Loucy (cell line): ENCODE measurements at regions not wholly inside any gene's neighbourhood (a gene's known extent, or its start where the extent isn't known, plus 50 kb on each side); places are given as distances from the start of the nearest gene placed in this dataset.

Experiments
- H2AFZ ChIP-seq: fragments of 200-600 bp; sonication (generic); 2 replicates; pipeline ENCODE4 v1.6.0; 2016; ENCODE audit warnings: antibody characterized with exemption, mild to moderate bottlenecking, low read length, moderate library complexity
- H3F3A ChIP-seq: fragments of 200-600 bp; 2 replicates; pipeline ENCODE4 v1.6.0; 2016; ENCODE audit warnings: antibody characterized with exemption, low read depth, mild to moderate bottlenecking
- H3K27me3 ChIP-seq: fragments of 200-600 bp; sonication (generic); 2 replicates; pipeline ENCODE4 v1.6.1; 2014; ENCODE audit warnings: low read length, mild to moderate bottlenecking; ENCODE audit not compliant: insufficient read depth, poor library complexity, severe bottlenecking
- H3K36me3 ChIP-seq: fragments of 200-600 bp; sonication (generic); 2 replicates; pipeline ENCODE4 v1.6.1; 2016; ENCODE audit warnings: low read length; ENCODE audit not compliant: insufficient read depth
- H3K4me1 ChIP-seq: fragments of 200-600 bp; sonication (generic); 2 replicates; pipeline ENCODE4 v1.5.1; 2014; ENCODE audit warnings: low read length, mild to moderate bottlenecking; ENCODE audit not compliant: insufficient read depth, poor library complexity, severe bottlenecking
- H3K4me2 ChIP-seq: fragments of 200-600 bp; sonication (generic); 2 replicates; pipeline ENCODE4 v1.6.0; 2014; ENCODE audit warnings: antibody characterized with exemption, low read length, low read depth, mild to moderate bottlenecking; ENCODE audit not compliant: poor library complexity, severe bottlenecking
- H3K4me3 ChIP-seq: fragments of 200-600 bp; sonication (generic); 2 replicates; pipeline ENCODE4 v1.5.1; 2014; ENCODE audit warnings: low read length, mild to moderate bottlenecking, mixed read lengths; ENCODE audit not compliant: poor library complexity, severe bottlenecking
- H3K79me2 ChIP-seq: fragments of 200-600 bp; sonication (generic); 2 replicates; pipeline ENCODE4 v1.6.1; 2014; ENCODE audit warnings: low read length; ENCODE audit not compliant: insufficient read depth
- H3K9ac ChIP-seq: fragments of 200-600 bp; sonication (generic); 2 replicates; pipeline ENCODE4 v1.6.0; 2014; ENCODE audit warnings: mild to moderate bottlenecking, low read depth, low read length, moderate library complexity; ENCODE audit not compliant: poor library complexity, severe bottlenecking
- H3K9me2 ChIP-seq: fragments of 200-600 bp; sonication (generic); replicated peaks from 2 replicates; pipeline ENCODE4 v1.6.1; 2016; ENCODE audit warnings: low read depth, low read length, mixed read lengths
- H3K9me3 ChIP-seq: fragments of 200-600 bp; sonication (generic); 2 replicates; pipeline ENCODE4 v1.6.1; 2014; ENCODE audit warnings: mild to moderate bottlenecking, antibody characterized with exemption, low read length, low read depth; ENCODE audit not compliant: insufficient read depth
- H4K20me1 ChIP-seq: fragments of 200-600 bp; sonication (generic); 2 replicates; pipeline ENCODE4 v1.6.0; 2014; ENCODE audit warnings: antibody characterized with exemption, low read length, mild to moderate bottlenecking; ENCODE audit not compliant: insufficient read depth, poor library complexity, severe bottlenecking
- EZH2phosphoT487 ChIP-seq: fragments of 200-600 bp; IDR thresholded peaks from 2 replicates; pipeline ENCODE4 v1.6.1; 2018; ENCODE audit warnings: antibody characterized with exemption, mild to moderate bottlenecking, moderate library complexity, borderline replicate concordance
- TF ChIP-seq, protein P1 (sequence below): fragments of 200-600 bp; sonication (generic); conservative IDR thresholded peaks from 2 replicates; pipeline ENCODE4 v1.5.1; 2014; ENCODE audit warnings: mild to moderate bottlenecking, antibody characterized with exemption, low read length

- no peaks in the 10 kb centered on the region for H3K36me3 ChIP-seq
- no peaks in the 10 kb centered on the region for H3K4me1 ChIP-seq
- H3K4me2 ChIP-seq: no peak overlapping the region
- H3K9ac ChIP-seq: no peak overlapping the region
- H3K9me3 ChIP-seq: no peaks in the 10 kb centered on the region
- H2AFZ ChIP-seq: no peak overlapping the region
- H3K9me2 ChIP-seq: no peaks in the 10 kb centered on the region
- H4K20me1 ChIP-seq: no peaks in the 10 kb centered on the region
- H3F3A ChIP-seq: no peaks in the 10 kb centered on the region
- H3K4me3 ChIP-seq: no peak overlapping the region
- no peaks in the 10 kb centered on the region for H3K27me3 ChIP-seq
- TF ChIP-seq, protein P1, sequence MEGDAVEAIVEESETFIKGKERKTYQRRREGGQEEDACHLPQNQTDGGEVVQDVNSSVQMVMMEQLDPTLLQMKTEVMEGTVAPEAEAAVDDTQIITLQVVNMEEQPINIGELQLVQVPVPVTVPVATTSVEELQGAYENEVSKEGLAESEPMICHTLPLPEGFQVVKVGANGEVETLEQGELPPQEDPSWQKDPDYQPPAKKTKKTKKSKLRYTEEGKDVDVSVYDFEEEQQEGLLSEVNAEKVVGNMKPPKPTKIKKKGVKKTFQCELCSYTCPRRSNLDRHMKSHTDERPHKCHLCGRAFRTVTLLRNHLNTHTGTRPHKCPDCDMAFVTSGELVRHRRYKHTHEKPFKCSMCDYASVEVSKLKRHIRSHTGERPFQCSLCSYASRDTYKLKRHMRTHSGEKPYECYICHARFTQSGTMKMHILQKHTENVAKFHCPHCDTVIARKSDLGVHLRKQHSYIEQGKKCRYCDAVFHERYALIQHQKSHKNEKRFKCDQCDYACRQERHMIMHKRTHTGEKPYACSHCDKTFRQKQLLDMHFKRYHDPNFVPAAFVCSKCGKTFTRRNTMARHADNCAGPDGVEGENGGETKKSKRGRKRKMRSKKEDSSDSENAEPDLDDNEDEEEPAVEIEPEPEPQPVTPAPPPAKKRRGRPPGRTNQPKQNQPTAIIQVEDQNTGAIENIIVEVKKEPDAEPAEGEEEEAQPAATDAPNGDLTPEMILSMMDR: no peak
- no peak for TF ChIP-seq EZH2phosphoT487
- H3K79me2 ChIP-seq: no peaks in the 10 kb centered on the region
These were observed 553.3 kb downstream of the BNC2 start for GRCh38 chr9:16316911-16317817.

- no peak overlapping the region for H3K4me3 ChIP-seq
- TF ChIP-seq, protein P1: no peak
- no peak for TF ChIP-seq EZH2phosphoT487
- H3K79me2 ChIP-seq: no peaks in the 10 kb centered on the region
- no peaks in the 10 kb centered on the region for H3K27me3 ChIP-seq
- no peaks in the 10 kb centered on the region for H4K20me1 ChIP-seq
- no peaks in the 10 kb centered on the region for H3K9me3 ChIP-seq
- H3K36me3 ChIP-seq: no peaks in the 10 kb centered on the region
- H2AFZ ChIP-seq: no peak overlapping the region
- no peak overlapping the region for H3K4me2 ChIP-seq
- H3K4me1 ChIP-seq: no peaks in the 10 kb centered on the region
- no peaks in the 10 kb centered on the region for H3F3A ChIP-seq
- no peak overlapping the region for H3K9ac ChIP-seq
- H3K9me2 ChIP-seq: no peaks in the 10 kb centered on the region
These were observed 551.9 kb downstream of the BNC2 start for GRCh38 chr9:16318516-16319060.

GRCh38 chr9:16319646-16320045, 550.8 kb downstream of the BNC2 start:
- Histone ChIP-seq H3K27me3 (no peaks in the 10 kb centered on the region), H3F3A (no peaks in the 10 kb centered on the region)
- TF ChIP-seq EZH2phosphoT487: no peak
- TF ChIP-seq, protein P1: no peak

More at GRCh38 chr9:16319646-16320045, 550.8 kb downstream of the BNC2 start:
- Histone ChIP-seq H4K20me1 (no peaks in the 10 kb centered on the region), H3K4me1 (no peaks in the 10 kb centered on the region), H3K79me2 (no peaks in the 10 kb centered on the region), H3K4me2 (no peak overlapping the region), H3K9me2 (no peaks in the 10 kb centered on the region), H3K36me3 (no peaks in the 10 kb centered on the region), H3K4me3 (no peak overlapping the region), H3K9me3 (no peaks in the 10 kb centered on the region), H2AFZ (no peak overlapping the region), H3K9ac (no peak overlapping the region)
